HG03060 (cell line): ENCODE measurements at regions not wholly inside any gene's neighbourhood (a gene's known extent, or its start where the extent isn't known, plus 50 kb on each side); places are given as distances from the start of the nearest gene placed in this dataset.

ENCODE experiments used
- ATAC-seq: cut with Tn5 transposase; IDR thresholded peaks from one replicate; pipeline ENCODE4 v1.9.1; 2021; ENCODE audit warnings: low read depth, moderate number of reproducible peaks; ENCODE audit not compliant: unreplicated experiment

DNA sequence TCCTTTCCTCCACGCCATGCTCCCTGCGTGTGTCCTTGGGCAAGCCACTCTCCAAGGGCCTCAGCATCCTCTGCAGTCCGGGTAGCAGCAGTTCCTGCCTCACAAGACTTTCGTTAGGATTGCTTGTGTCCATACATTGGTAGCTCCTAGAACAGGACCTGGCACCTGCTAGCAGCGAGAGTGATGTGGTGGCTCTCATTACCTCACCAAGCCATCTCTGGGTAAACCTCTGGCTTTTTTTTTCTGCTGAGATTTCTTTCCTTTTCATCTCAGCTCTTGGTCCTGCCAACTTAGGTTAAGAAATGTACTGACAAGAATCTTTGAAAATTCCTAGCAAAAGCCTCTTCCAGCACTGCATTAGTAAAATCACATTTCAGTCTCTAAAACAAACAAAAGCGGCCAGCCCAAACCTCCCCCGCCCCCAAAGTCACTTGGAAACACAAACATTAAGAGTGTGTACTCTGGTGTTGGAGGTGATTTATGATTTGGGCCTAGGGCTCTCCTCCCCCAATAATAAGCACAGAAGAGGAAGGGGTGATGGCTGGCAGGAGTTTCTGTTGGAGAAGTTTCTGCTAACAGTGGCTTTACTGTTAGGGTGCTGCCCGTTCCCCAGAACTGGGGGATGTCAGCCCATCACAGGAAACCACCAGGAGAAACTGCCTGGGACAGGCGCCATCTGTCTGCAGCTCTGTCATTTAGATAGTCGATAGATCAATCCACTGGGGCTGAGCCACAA is 199.2 kb downstream of the CD83 start:
- no peak for ATAC-seq

DNA sequence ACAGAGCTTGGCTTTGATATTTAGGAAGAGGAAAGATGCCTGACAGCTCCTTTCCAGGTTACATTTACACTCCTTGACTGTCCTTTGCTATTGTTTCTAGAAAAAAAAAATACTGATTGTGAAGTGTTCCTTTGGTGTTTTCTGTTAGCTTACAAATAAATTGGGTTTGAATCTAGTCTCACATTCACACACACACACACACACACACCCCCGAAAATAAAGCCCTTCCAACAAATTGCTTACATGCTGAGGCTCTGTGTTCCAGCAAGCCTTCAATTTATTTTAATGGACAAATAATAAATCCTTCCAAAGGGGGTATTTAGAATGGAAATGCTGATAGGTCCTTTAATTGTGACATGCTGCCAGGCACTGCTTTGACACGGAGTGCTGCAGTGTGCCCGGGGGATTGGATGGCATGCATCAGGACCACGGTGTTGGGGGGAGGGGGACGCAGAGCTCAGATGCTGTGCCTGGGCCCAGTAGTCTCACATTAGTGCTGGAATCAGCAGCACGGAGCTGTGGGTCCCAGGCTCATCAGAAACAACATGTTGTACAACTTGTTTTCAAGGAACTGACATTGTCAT is 199.9 kb downstream of the CD83 start:
- ATAC-seq = no peak

DNA sequence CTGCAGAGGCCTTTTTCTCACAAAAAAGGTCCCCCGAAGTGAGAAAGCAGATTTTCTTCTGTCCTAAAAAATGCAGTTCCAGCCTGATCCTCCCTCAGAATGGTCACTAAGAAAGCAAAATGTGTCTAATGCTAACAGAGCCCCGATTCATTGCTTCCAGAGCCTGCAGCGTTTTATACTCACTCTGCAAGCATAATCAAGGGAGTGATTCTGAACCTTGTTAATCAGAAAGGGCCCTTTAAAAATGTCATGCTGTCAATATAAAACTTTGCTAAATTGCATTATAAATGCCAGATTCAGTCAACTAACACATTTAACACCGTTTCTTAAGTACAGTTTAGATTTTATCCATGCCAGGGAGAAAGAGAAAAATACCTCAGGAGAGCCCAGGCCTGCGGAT is 202.8 kb downstream of the CD83 start:
- ATAC-seq = no peak

DNA sequence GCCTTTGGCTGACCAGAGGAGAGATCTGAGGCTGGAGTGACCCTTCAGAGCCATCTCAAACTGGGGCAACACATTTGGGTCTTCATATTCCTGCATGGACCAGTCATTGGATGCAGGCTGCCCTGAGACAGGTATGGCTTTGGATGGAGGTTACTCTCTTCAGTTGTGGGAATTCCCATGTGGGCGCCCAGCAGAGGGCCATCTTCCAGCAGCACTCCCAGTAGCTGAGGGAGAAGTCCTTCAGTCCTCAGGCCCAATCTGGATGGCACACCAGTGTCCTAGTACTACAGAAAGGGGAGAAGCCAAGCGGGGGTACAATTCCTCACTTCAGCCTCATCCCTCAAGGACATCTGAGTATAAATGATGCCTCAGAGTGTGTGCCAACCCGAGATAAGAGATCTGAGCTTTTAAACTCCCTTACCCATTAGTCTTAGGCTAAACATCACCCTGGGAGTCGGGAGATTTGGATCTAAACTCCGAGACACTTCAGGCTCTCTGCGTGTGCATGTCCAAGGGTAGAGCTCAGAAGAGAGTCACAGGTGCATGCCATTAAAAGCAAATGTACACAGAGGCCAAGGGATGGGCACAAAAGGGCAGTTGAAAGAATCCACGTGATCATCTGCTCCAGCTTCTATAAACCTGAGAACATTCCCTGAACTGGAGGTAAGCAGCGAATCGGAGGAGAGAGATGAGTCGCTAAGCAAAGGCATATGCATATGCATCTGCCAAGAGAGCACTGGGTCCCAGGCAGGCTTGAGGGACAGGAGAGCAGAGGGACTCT is 204.6 kb downstream of the CD83 start:
- ATAC-seq = no peak

- no peak for ATAC-seq
Measured at GRCh38 chr6:14322841-14323240, 205.3 kb downstream of the CD83 start.

GRCh38 chr6:14326774-14327173 is 209.2 kb downstream of the CD83 start:
- no peak for ATAC-seq

- ATAC-seq = no peak
Measured at GRCh38 chr6:14328163-14328562, 210.6 kb downstream of the CD83 start.

DNA sequence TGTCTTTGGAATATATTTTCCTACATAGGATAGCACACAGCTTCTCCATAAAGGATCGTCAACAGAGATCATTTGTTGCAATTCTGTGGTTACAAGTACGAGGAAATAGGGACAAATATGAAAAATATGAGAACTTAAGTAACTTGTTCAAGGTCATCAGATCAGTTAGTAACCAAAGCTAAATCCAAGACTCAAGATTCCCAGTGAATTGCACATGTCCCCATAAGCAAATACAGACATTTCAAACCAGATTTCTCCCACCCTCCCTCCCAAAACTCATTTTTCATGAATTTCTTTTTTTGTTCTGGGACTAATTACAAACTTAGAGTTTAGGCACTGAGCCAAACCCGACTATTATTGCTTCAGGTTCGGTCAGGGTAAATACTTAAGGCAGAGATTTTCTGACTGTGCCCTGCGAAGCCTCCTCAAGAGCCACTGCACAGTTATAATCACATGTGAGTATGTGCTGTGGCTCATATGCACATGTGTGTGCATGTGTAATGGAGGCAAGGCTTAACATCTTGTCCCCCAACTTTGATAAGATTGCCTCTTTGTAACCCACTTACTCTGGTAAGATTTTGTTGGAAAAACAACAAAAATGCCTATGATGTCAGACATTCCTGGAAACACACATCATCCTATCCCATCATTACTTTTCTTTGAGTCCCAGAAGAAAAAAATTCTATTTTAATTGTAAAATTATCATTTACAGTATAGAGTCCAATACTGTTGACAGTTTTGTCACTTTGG is 216.2 kb downstream of the CD83 start:
- no peak for ATAC-seq

- no peak for ATAC-seq
Measured at GRCh38 chr6:14335071-14335470, 217.5 kb downstream of the CD83 start.

GRCh38 chr6:14337152-14337551 is 219.6 kb downstream of the CD83 start:
- ATAC-seq = no peak

DNA sequence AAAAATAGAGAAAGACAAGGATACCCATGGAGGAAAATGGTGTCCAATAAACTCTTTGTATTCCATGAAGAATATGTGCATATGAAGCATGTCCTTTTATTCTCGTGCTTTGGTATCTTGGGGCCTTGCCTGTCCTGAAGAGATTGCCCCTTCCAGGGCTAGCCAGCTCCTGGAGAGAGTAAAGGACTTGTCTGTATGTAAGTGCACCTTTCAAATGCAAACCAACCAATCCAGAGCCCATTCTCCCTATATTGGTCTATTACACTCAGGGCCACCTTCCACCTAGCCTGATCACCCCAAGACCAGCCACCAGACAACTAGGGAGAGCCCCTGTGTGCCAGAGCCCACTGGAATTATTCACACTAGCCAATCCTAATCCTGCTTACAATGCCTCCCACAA is 221.6 kb downstream of the CD83 start:
- no peak for ATAC-seq

DNA sequence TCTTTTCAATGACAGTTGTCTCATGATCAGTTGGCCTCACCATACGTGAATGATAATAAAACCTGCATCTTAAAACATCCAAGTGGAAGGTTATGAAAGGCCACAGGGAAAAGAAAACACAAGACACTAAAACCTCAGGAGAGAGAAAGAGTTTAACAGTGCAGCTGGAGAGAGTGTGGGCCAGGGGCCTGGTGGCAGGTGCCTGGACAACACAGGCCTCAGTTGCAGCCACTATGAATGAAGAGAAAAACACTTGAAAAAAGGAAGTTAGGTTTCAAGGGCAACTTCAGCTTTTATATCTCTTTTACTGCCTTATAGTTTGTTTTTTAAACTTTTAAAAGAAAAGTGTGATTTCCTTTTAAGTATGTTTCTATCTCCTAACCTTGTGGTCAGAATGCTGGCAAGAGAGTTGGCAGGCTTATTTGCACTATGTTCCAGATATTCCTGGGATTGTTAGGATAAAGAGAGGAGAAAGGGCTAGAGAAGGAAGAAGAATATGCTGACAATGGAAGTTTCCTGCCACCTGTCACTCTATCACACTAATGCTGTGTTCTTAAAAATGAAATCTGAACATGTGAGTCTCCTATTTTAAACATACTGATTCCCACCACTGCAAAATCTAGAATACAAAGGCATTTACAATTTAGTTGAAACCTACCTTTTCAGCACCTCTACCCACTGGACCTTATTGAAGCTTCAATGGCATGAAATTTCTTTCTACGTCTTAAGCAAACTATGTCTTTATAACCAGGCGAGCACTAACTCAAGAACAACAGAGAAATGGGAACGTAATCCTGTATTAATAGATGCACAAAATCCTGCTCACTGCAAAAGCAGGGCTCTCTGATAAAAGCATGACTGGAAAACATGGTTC is 222.4 kb downstream of the CD83 start:
- ATAC-seq = no peak

GRCh38 chr6:14344486-14344885 is 226.9 kb downstream of the CD83 start:
- ATAC-seq = no peak

- no peak for ATAC-seq
Measured at GRCh38 chr6:14348389-14348788, 230.8 kb downstream of the CD83 start.

GRCh38 chr6:14349507-14349906 is 231.9 kb downstream of the CD83 start:
- ATAC-seq = no peak

DNA sequence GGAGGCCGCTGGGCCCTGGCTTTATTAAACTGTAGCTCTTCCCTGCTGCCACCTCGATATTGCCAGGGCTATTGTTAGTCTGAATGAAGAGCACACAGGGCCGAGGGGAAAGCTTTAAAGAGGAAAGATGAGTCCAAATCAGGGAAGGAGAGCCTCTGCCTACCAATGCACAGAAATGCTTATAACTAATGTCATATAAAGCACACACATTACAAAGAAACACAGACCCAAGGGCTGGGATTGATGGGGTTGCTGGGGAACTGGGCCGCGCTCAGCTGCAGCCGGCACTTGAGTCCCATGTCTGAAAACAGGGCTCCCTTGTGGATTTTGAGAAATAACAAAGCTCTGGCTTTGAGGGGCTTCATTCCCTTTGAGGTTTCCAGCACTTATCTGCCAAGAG is 232.6 kb downstream of the CD83 start:
- no peak for ATAC-seq

DNA sequence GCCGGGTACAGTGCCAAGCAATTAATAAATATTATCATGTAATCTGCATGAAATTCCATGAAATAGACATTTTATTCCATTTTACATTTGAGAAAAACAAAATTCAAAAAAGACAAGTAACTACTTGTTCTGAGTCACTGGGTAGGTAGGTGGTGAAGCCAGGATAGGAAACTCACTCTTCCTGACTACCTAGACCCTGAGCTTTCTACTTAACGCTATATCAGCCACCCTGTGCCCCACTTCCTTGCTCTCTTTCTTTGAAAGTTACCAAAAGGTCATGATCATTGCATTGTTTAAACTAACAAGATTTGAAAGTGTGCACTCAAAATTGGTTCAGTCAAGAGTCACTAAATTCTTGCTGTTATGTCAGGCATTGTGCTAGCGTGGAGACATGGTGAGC is 235.7 kb downstream of the CD83 start:
- ATAC-seq = no peak

DNA sequence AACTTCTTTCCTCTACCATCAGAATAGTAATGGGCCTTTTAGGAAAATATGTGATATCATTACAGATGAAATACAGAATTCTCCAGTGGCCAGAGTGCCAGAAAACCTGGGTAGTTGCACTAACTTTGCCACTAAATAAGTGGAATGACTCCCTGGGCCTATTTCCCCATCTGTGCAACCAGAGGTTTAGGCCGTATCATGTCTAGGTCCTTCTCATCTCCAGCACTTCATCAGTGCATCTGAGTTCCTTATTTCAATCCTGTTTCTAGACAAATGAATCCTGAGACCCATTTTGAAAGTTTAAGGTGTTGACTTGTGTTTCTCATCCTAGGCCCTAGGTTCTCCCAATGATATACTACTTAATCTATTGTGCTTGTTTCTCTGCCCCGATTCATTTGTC is 236.2 kb downstream of the CD83 start:
- ATAC-seq = no peak

DNA sequence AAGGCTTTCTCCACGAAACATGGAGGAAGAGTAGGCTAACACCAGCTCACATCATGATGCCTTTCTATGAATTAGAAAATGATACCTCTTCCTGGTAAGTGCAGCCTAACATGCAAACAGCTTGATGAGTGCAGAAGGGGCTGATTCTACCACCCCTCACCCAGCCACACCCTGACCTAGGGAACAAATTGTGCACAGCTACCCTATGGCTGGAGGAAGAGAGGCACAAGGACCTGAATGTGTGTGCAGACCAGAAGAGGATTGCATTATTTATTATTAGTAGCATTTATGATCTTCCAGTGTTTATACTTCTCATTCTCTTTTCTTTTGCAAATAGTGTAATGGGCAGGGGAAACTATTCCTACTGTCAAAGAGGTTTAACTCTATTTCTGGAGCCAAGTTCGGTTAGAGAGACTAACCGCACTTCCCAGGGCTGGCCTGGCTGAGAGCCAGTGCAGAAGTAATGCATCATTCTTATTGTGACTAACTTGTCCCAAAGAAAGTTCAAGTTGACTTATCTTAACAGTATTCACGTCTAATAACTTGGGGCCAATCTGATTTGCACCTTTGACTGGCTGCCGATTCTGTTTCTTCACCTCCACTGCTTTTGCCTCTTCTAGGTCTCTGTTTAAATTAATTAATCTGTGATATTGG is 237.5 kb downstream of the CD83 start:
- ATAC-seq = no peak

- ATAC-seq = no peak
Measured at GRCh38 chr6:14359438-14359837, 241.9 kb downstream of the CD83 start.
